H7 (cell line): ENCODE measurements at regions not wholly inside any gene's neighbourhood (a gene's known extent, or its start where the extent isn't known, plus 50 kb on each side); places are given as distances from the start of the nearest gene placed in this dataset.
"Not testable (repeated sequence)": the region's sequence is repeated elsewhere in the genome, so short reads cannot be mapped to it uniquely, and the experiment has no call there.

Experiments
- DNase-seq: peaks from one replicate; pipeline ENCODE4 v3.0.0; 2012
- H3K27me3 ChIP-seq: 2 replicates; pipeline ENCODE4 v1.6.0; 2011; ENCODE audit warnings: mild to moderate bottlenecking, low read length; ENCODE audit not compliant: control insufficient read depth, insufficient read depth
- H3K36me3 ChIP-seq: replicated peaks from 2 replicates; pipeline ENCODE4 v1.5.1; 2011; ENCODE audit warnings: low read length; ENCODE audit not compliant: control insufficient read depth, insufficient read depth
- H3K4me3 ChIP-seq: 2 replicates; pipeline ENCODE4 v1.5.1; 2011; ENCODE audit warnings: low read depth, mild to moderate bottlenecking, control low read depth, low read length, moderate library complexity; ENCODE audit not compliant: insufficient read depth

GRCh38 chr16:61540216-61540615 is 496.0 kb downstream of the CDH8 start:
- no peaks in the 10 kb centered on the region for H3K27me3 ChIP-seq
- no peak overlapping the region for H3K4me3 ChIP-seq
- H3K36me3 ChIP-seq = no peaks in the 10 kb centered on the region
- no peak for DNase-seq

- no peaks in the 10 kb centered on the region for H3K27me3 ChIP-seq
- no peak for DNase-seq
- H3K36me3 ChIP-seq = no peaks in the 10 kb centered on the region
- H3K4me3 ChIP-seq = no peak overlapping the region
Observed at GRCh38 chr16:61530697-61531096, 505.5 kb downstream of the CDH8 start.

DNA sequence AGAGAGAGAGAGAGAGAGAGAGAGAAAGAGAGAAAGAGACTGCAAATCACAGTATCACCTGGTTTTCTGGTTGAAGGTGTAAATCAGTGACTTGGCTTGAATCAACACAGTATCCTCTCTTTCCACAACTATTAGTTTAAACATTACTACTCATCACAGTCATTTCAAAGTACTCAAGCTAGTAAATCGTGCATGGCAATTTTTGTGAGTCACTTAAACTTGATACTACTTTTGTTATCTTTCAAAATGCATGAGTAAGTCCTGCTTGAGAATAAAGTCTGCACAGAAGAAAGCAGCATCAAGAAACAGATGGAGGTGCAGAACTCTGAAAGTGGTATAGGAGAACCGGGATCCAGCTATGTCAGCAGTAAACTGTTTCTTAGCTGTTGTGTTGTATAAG is 535.4 kb downstream of the CDH8 start:
- no peak for DNase-seq

DNA sequence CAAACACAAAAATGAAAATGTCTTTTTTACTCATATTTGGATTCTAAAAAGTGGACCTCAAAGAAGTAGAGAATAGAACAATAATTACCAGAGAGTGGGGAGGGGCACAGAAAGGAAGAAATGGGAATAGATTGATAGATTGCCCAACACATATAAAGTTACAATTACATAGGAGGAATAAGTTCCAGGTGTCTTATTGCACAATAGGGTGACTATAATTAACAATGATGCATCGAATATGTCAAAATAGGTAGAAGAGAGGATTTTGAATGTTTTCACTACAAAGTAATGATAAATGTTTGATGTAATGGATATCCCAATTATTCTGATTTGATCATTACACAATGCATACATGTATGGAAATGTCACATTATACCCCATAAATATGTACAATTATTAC is 556.0 kb downstream of the CDH8 start:
- Histone ChIP-seq H3K36me3 (no peaks in the 10 kb centered on the region), H3K27me3 (no peaks in the 10 kb centered on the region), H3K4me3 (no peak overlapping the region)
- DNase-seq = no peak

More for the DNA sequence above, 535.4 kb downstream of the CDH8 start:
- Histone ChIP-seq H3K4me3 (no peak overlapping the region), H3K27me3 (no peaks in the 10 kb centered on the region), H3K36me3 (no peaks in the 10 kb centered on the region)

DNA sequence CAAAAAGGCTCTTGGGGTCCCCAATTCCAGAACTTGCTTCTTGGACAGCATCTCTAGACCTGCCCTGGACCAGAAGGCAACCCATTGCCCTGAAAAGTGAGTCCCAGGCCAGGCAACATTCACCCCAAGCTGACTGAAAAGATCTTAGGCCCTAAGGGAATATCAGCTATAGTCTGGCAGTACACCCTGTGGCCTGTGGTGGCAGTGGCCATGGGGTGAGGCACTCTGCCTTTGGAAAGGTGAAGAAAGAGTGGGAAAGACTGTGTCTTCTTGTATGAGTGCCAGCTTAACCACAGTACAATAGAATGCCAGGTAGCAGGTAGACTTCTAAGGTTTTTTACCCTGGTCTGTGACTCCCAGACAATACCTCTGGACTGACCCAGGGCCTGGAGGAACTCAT is 564.5 kb downstream of the CDH8 start:
- Histone ChIP-seq H3K36me3 (no peaks in the 10 kb centered on the region), H3K4me3 (no peak overlapping the region), H3K27me3 (no peaks in the 10 kb centered on the region)
- DNase-seq = no peak

GRCh38 chr16:61471023-61471422 is 565.2 kb downstream of the CDH8 start:
- DNase-seq = no peak

DNA sequence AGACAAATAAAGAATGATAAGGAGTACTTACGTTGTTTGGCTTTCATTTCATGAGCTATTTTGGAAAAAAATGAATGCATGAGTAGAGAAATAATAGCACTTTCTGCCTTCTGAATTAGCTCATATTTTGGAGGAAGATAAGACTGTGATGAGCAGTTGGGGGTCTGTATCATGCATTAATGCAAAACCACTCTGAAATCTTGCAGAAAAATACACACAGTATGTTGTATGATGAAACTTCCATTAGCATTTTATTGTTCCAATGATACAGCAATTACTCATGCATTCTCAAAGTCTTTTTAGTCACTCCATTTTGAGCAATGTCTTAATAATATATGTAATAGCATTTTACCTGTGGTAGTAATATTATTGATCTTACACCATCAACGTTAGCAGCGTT is 571.0 kb downstream of the CDH8 start:
- no peaks in the 10 kb centered on the region for H3K36me3 ChIP-seq
- no peak overlapping the region for H3K4me3 ChIP-seq
- no peak for DNase-seq
- no peaks in the 10 kb centered on the region for H3K27me3 ChIP-seq

More at GRCh38 chr16:61471023-61471422, 565.2 kb downstream of the CDH8 start:
- Histone ChIP-seq H3K36me3 (no peaks in the 10 kb centered on the region), H3K4me3 (no peak overlapping the region), H3K27me3 (no peaks in the 10 kb centered on the region)

DNA sequence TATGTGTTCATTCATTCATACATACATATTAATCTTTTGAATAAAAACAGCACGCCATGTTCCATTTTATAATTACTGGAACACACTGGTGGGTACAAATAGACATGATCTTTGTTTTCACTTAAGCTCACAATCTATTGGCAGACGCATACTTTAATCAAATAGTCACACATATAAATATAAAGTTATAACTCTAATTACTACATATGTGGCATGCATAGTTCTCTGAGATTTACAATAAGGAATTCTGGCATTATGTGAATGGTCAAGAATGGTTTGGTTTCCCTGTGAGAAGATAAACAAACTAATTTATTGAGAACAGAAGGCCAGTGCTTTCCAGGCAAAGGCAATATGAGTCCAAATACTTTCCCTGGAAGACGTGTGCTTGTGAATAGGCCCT is 576.2 kb downstream of the CDH8 start:
- Histone ChIP-seq H3K36me3 (no peaks in the 10 kb centered on the region), H3K4me3 (no peak overlapping the region), H3K27me3 (no peaks in the 10 kb centered on the region)
- DNase-seq = no peak

DNA sequence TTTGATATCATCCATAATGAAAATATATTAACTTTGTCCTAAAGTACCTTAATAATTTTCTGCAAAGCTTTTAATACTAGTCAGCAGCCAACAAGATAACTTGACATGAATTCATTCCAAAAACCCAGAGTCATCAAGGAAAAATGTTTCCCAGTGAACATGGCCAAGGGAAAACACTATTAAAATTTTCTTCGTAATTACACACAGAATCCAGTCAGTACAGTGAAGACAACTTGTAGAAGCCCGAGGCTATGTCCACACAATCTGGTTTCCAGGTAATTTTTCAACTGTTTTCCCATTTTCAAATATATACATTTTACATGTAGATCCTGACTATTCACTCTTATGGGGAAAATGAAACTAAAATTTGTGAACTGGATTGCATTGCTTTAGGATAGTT is 600.9 kb downstream of the CDH8 start:
- no peaks in the 10 kb centered on the region for H3K36me3 ChIP-seq
- no peak overlapping the region for H3K4me3 ChIP-seq
- H3K27me3 ChIP-seq = no peaks in the 10 kb centered on the region
- no peak for DNase-seq

DNA sequence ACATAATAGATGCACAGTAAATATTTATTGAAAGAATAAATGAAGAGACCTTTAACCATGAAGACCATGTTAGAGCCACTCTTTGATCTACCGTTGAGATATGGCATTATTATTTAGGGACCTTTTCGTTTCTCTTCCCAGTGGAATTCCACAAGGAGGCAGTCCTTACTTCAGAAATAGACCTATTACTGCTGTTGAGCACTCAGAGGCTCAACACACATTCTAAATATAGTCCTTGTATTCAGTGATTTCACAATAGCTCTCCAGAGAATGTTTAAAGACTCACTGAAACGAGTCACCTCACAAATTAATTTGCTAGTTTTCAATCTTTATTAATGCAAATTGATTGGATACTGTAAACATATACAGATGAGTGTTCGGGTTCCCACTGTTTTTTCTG is 603.8 kb downstream of the CDH8 start:
- no peaks in the 10 kb centered on the region for H3K27me3 ChIP-seq
- H3K36me3 ChIP-seq = no peaks in the 10 kb centered on the region
- H3K4me3 ChIP-seq = no peak overlapping the region
- DNase-seq = no peak

GRCh38 chr16:61421111-61421510 is 615.1 kb downstream of the CDH8 start:
- no peak overlapping the region for H3K4me3 ChIP-seq
- H3K27me3 ChIP-seq = no peaks in the 10 kb centered on the region
- DNase-seq = no peak
- H3K36me3 ChIP-seq = no peaks in the 10 kb centered on the region

- H3K4me3 ChIP-seq = no peak overlapping the region
- H3K27me3 ChIP-seq = no peaks in the 10 kb centered on the region
- no peaks in the 10 kb centered on the region for H3K36me3 ChIP-seq
- DNase-seq = no peak
Observed at GRCh38 chr16:61419791-61420190, 616.4 kb downstream of the CDH8 start.

GRCh38 chr16:61418802-61419201 is 617.4 kb downstream of the CDH8 start:
- H3K36me3 ChIP-seq, H3K27me3 ChIP-seq, DNase-seq, H3K4me3 ChIP-seq: not testable (repeated sequence)

GRCh38 chr16:61415126-61415525 is 621.1 kb downstream of the CDH8 start:
- no peaks in the 10 kb centered on the region for H3K27me3 ChIP-seq
- no peaks in the 10 kb centered on the region for H3K36me3 ChIP-seq
- H3K4me3 ChIP-seq = no peak overlapping the region
- no peak for DNase-seq

GRCh38 chr16:61413021-61413420 is 623.2 kb downstream of the CDH8 start:
- H3K27me3 ChIP-seq = no peaks in the 10 kb centered on the region
- no peak overlapping the region for H3K4me3 ChIP-seq
- no peaks in the 10 kb centered on the region for H3K36me3 ChIP-seq
- no peak for DNase-seq

- no peak for DNase-seq
- no peaks in the 10 kb centered on the region for H3K36me3 ChIP-seq
- no peak overlapping the region for H3K4me3 ChIP-seq
- H3K27me3 ChIP-seq = no peaks in the 10 kb centered on the region
Observed at GRCh38 chr16:61412562-61412961, 623.7 kb downstream of the CDH8 start.
